ENCODE measurements at regions not wholly inside any gene's neighbourhood (a gene's known extent, or its start where the extent isn't known, plus 50 kb on each side); places are given as distances from the start of the nearest gene placed in this dataset.

DNA sequence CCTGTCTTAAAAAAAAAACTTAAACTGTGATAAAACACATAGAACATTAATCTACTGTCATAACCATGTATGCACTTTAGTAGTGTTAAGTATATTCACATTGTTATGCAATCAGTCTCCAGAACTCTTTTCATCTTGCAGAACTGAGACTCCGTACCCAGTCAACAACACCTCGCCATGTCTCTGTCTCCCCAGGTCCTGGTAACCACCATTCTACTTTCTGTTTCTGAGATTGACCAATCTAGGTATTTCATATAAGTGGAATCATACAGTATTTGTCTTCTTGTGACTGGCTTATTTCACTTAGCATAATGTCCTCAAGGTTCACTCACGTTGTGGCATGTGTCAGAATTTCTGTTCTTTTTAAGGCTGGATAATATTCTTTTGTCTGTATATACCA lies 290.8 kb upstream of the CXCR4 start:
- H3K36me3 Mint-ChIP-seq, result no peaks in the 10 kb centered on the region
- Histone ChIP-seq H3K27ac (ENCODE audit: low read length) (no peak overlapping the region), H3K9me3 (no peaks in the 10 kb centered on the region), H3K4me3 (ENCODE audit: control insufficient read depth in 1 of 2, extremely low read depth in 1 of 2, low read length in 1 of 2) (no peak overlapping the region), H3K27me3 (replicated peaks in 1 of 2; ENCODE audit: control insufficient read depth in 2 of 2, extremely low read depth in 1 of 2, insufficient read depth in 2 of 2, low read length in 1 of 2) (peaks cover 0 to 37% of the 10 kb centered on the region in 2 experiments), H3K4me1 (ENCODE audit: control insufficient read depth in 1 of 2, extremely low read depth in 1 of 2, insufficient read depth in 2 of 2, low read length in 2 of 2) (no peaks in the 10 kb centered on the region), H3K36me3 (ENCODE audit: control insufficient read depth in 2 of 2, extremely low read depth in 1 of 2, insufficient read depth in 1 of 2, low read length in 1 of 2) (no peaks in the 10 kb centered on the region)
- no CpG with 5 or more reads among the region's 3 CpGs for WGBS (ENCODE audit: insufficient coverage)
- ATAC-seq (replicated peaks in 1 of 4) (no peak), DNase-seq (no peak)
- no peak overlapping the region for H3K4me3 Mint-ChIP-seq
- POLR2A ChIA-PET, result interaction anchor here in 1 of 2 donors (0.6 kb wide), 1 partner anchor 1420 kb away, joined by 5 read pairs; no protein-coding TSS in a partner anchor
- peaks cover 23 to 38% of the 10 kb centered on the region in 2 donors for H3K27me3 Mint-ChIP-seq
- no peak overlapping the region for H3K27ac Mint-ChIP-seq
- H3K9me3 Mint-ChIP-seq, result no peaks in the 10 kb centered on the region
- CTCF ChIA-PET, result no interaction called here
- no peaks in the 10 kb centered on the region for H3K4me1 Mint-ChIP-seq

DNA sequence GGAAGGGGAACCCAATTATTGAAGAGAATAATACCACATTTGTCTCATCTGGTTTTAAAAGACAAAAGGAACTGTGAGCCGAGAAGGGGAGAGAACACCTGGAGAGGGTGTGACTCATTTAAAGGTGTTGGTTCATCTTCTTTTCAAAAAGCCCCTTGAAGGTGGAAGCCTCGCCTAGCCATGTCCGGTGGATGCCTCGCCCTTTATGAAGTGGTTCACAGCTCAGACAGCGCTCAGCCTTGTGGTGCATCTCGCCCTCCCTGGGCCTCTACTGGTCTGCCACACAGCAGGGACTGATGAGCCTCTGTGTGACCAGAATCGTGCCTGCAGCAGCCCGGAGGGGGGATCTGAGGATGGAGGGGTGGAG lies 290.0 kb upstream of the CXCR4 start:
- H3K4me1 Mint-ChIP-seq, result no peaks in the 10 kb centered on the region
- Histone ChIP-seq H3K9me3 (no peaks in the 10 kb centered on the region), H3K27ac (ENCODE audit: low read length) (no peak overlapping the region), H3K4me1 (ENCODE audit: control insufficient read depth in 1 of 2, extremely low read depth in 1 of 2, insufficient read depth in 2 of 2, low read length in 2 of 2) (no peaks in the 10 kb centered on the region), H3K36me3 (ENCODE audit: control insufficient read depth in 2 of 2, extremely low read depth in 1 of 2, insufficient read depth in 1 of 2, low read length in 1 of 2) (no peaks in the 10 kb centered on the region), H3K4me3 (ENCODE audit: control insufficient read depth in 1 of 2, extremely low read depth in 1 of 2, low read length in 1 of 2) (no peak overlapping the region), H3K27me3 (replicated peaks in 1 of 2; ENCODE audit: control insufficient read depth in 2 of 2, extremely low read depth in 1 of 2, insufficient read depth in 2 of 2, low read length in 1 of 2) (peaks cover 0 to 38% of the 10 kb centered on the region in 2 experiments)
- peaks cover 31 to 42% of the 10 kb centered on the region in 2 donors for H3K27me3 Mint-ChIP-seq
- ATAC-seq (replicated peaks in 1 of 4), result no peak
- H3K4me3 Mint-ChIP-seq, result no peak overlapping the region
- no peaks in the 10 kb centered on the region for H3K9me3 Mint-ChIP-seq
- 59% methylated on average over 8 of the region's 8 CpGs for WGBS (ENCODE audit: insufficient coverage)
- CTCF ChIA-PET, result no interaction called here
- H3K27ac Mint-ChIP-seq, result no peak overlapping the region
- POLR2A ChIA-PET, result no interaction called here
- H3K36me3 Mint-ChIP-seq, result no peaks in the 10 kb centered on the region
- DNase-seq, result no peak

DNA sequence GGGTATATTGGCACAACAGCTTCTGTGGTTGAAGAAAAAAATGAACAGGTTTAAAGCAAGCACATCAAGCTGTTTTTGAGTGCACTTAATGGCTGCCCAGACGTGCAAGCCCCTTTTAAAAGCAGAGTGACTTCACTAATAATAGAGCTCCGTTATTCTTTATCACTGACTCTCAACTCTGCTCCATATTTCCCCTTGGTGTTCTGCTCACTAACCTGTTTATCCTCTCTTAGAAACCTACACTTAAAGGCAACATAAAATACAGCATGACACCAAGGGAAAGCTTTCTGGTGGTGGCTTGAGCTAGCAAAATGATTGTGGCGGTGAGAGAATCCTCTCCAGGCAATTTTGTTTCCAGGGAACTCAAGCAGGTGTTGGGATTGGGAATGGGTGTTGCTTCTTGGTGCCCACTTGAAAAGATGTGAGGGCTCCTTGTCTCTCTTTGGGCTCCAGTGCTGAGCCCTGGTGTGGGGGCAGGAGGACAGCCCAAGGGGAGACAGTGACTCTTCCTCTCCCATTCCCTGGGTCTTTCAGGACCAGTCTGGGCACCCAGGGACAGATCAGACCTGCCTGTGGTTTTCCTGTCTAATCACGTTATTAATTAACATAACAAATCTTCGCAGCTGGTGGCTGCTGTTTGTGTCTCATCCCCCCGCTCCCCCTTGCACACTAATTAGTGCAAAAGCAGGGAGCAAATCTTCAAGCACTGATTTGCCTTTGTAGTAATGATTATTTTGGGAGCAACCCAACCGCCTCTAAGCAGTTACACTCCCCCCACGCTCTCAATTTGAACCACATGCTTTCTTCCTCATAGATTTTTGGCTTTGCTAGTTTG lies 289.4 kb upstream of the CXCR4 start:
- Histone ChIP-seq H3K4me3 (ENCODE audit: control insufficient read depth in 1 of 2, extremely low read depth in 1 of 2, low read length in 1 of 2) (no peak overlapping the region), H3K27ac (ENCODE audit: low read length) (no peak overlapping the region), H3K27me3 (replicated peaks in 1 of 2; ENCODE audit: control insufficient read depth in 2 of 2, extremely low read depth in 1 of 2, insufficient read depth in 2 of 2, low read length in 1 of 2) (peaks cover 0 to 38% of the 10 kb centered on the region in 2 experiments), H3K4me1 (ENCODE audit: control insufficient read depth in 1 of 2, extremely low read depth in 1 of 2, insufficient read depth in 2 of 2, low read length in 2 of 2) (no peaks in the 10 kb centered on the region), H3K9me3 (no peaks in the 10 kb centered on the region), H3K36me3 (ENCODE audit: control insufficient read depth in 2 of 2, extremely low read depth in 1 of 2, insufficient read depth in 1 of 2, low read length in 1 of 2) (no peaks in the 10 kb centered on the region)
- H3K4me1 Mint-ChIP-seq, result no peaks in the 10 kb centered on the region
- ChIA-PET POLR2A (interaction anchor here in 1 of 2 donors (0.6 kb wide), 1 partner anchor 460 kb away, joined by 3 read pairs; no protein-coding TSS in a partner anchor), CTCF (interaction anchor here (0.6 to 1.0 kb wide), 2 partner anchors 16 to 494 kb away, joined by 3 to 4 read pairs; no protein-coding TSS in a partner anchor)
- 67% methylated on average over 3 of the region's 8 CpGs for WGBS (ENCODE audit: insufficient coverage)
- ATAC-seq (replicated peaks in 1 of 4), result no peak
- no peaks in the 10 kb centered on the region for H3K36me3 Mint-ChIP-seq
- peaks cover 34 to 41% of the 10 kb centered on the region in 2 donors for H3K27me3 Mint-ChIP-seq
- no peak overlapping the region for H3K27ac Mint-ChIP-seq
- no peaks in the 10 kb centered on the region for H3K9me3 Mint-ChIP-seq
- DNase-seq, result no peak
- H3K4me3 Mint-ChIP-seq, result no peak overlapping the region

DNA sequence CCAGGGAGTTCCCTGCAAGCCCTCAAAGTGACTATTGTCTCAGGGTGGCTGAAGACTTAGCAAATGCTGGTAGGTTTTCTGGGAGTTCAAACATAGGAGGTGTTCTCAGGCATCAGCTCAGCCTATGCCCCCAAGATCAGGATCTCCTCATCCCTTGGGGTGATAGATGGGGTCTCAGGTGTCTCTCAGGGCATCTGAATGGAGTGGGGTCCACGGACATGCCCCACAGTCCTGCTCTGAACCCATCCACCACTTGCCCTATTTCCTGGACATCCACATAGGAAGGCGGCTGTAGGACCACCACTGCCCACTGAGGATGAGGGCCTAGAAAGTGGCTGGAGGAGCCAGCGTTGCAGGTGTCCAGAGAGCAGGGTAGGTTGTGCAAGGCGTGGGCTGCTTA lies 287.0 kb upstream of the CXCR4 start:
- peaks cover 4% of the 10 kb centered on the region for H3K36me3 Mint-ChIP-seq

DNA sequence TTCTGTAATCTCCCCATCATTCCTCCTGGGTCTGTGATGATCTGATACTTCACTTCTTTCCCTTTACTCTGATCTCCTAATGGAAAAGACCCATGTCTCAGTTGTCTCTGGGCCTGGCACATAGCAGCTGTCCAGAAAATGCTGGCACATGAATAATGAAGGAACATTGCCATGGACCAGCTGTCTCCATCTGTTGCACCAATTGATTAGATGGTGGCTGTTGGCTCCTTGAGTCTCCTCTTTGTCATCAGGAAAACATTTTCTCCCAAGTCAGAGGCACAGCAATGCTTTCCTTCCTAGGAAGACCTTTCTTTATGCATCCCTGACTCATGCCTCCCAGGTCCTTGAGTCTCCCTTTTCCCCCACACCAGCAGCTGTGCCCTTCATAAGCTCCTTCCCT lies 286.2 kb upstream of the CXCR4 start:
- Histone ChIP-seq H3K36me3 (ENCODE audit: control insufficient read depth in 2 of 2, extremely low read depth in 1 of 2, insufficient read depth in 1 of 2, low read length in 1 of 2) (no peaks in the 10 kb centered on the region), H3K27ac (ENCODE audit: low read length) (no peak overlapping the region), H3K27me3 (replicated peaks in 1 of 2; ENCODE audit: control insufficient read depth in 2 of 2, extremely low read depth in 1 of 2, insufficient read depth in 2 of 2, low read length in 1 of 2) (peaks cover 3 to 41% of the 10 kb centered on the region in 2 experiments), H3K4me1 (ENCODE audit: control insufficient read depth in 1 of 2, extremely low read depth in 1 of 2, insufficient read depth in 2 of 2, low read length in 2 of 2) (no peaks in the 10 kb centered on the region), H3K9me3 (no peaks in the 10 kb centered on the region), H3K4me3 (ENCODE audit: control insufficient read depth in 1 of 2, extremely low read depth in 1 of 2, low read length in 1 of 2) (no peak overlapping the region)
- POLR2A ChIA-PET, result no interaction called here
- Mint-ChIP-seq H3K27me3 (peaks cover 47 to 48% of the 10 kb centered on the region in 2 donors), H3K4me3 (no peak overlapping the region), H3K27ac (no peak overlapping the region), H3K9me3 (no peaks in the 10 kb centered on the region), H3K36me3 (peaks cover 4% of the 10 kb centered on the region), H3K4me1 (no peaks in the 10 kb centered on the region)
- DNase-seq (no peak), ATAC-seq (replicated peaks in 1 of 4) (no peak)
- CTCF ChIA-PET, result no interaction called here

More for the DNA sequence above, 287.0 kb upstream of the CXCR4 start:
- Mint-ChIP-seq H3K4me3 (no peak overlapping the region), H3K9me3 (no peaks in the 10 kb centered on the region), H3K4me1 (no peaks in the 10 kb centered on the region), H3K27me3 (peaks cover 45 to 48% of the 10 kb centered on the region in 2 donors), H3K27ac (no peak overlapping the region)
- POLR2A ChIA-PET, result interaction anchor here in 1 of 2 donors (0.5 kb wide), 1 partner anchor 29 kb away, joined by 6 read pairs; no protein-coding TSS in a partner anchor
- Histone ChIP-seq H3K4me3 (ENCODE audit: control insufficient read depth in 1 of 2, extremely low read depth in 1 of 2, low read length in 1 of 2) (no peak overlapping the region), H3K36me3 (ENCODE audit: control insufficient read depth in 2 of 2, extremely low read depth in 1 of 2, insufficient read depth in 1 of 2, low read length in 1 of 2) (no peaks in the 10 kb centered on the region), H3K27me3 (replicated peaks in 1 of 2; ENCODE audit: control insufficient read depth in 2 of 2, extremely low read depth in 1 of 2, insufficient read depth in 2 of 2, low read length in 1 of 2) (peaks cover 3 to 44% of the 10 kb centered on the region in 2 experiments), H3K27ac (ENCODE audit: low read length) (no peak overlapping the region), H3K9me3 (no peaks in the 10 kb centered on the region), H3K4me1 (ENCODE audit: control insufficient read depth in 1 of 2, extremely low read depth in 1 of 2, insufficient read depth in 2 of 2, low read length in 2 of 2) (no peaks in the 10 kb centered on the region)
- DNase-seq (no peak), ATAC-seq (replicated peaks in 1 of 4) (no peak)
- no CpG with 5 or more reads among the region's 4 CpGs for WGBS (ENCODE audit: insufficient coverage)
- CTCF ChIA-PET, result no interaction called here

DNA sequence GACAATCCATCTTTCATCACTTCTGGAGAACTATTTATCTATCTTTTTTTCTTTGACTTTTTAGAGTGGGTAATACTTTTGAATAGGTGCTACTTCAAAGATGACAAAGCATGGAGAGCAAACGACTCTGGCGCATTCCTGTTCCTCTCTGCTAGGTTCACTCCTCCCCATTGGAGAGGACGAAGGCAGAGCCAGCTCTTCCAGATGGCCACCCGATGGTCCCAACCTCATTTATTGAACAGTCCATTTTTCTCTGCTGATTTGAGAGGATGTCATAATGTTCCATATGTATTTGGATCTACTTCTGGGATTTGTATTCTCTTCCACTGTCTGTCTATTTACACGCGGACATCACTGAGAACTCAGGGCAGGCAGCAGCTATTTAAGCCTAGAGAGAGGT lies 284.3 kb upstream of the CXCR4 start:
- Mint-ChIP-seq H3K27ac (no peak overlapping the region), H3K27me3 (peaks cover 31 to 40% of the 10 kb centered on the region in 2 donors), H3K36me3 (peaks cover 4% of the 10 kb centered on the region), H3K9me3 (no peaks in the 10 kb centered on the region), H3K4me3 (no peak overlapping the region), H3K4me1 (no peaks in the 10 kb centered on the region)
- no peak overlapping the region for H3K4me3 ChIP-seq (ENCODE audit: control insufficient read depth in 1 of 2, extremely low read depth in 1 of 2, low read length in 1 of 2)
- no CpG with 5 or more reads among the region's 6 CpGs for WGBS (ENCODE audit: insufficient coverage)
- ATAC-seq (replicated peaks in 1 of 4) (no peak), DNase-seq (no peak)
- no peak overlapping the region for H3K27ac ChIP-seq (ENCODE audit: low read length)
- no peaks in the 10 kb centered on the region for H3K9me3 ChIP-seq
- ChIA-PET CTCF (interaction anchor here in 1 of 2 donors (1.1 kb wide), 1 partner anchor 14 kb away, joined by 3 read pairs; no protein-coding TSS in a partner anchor), POLR2A (interaction anchor here in 1 of 2 donors (0.7 kb wide), 1 partner anchor 239 kb away, joined by 3 read pairs; no protein-coding TSS in a partner anchor)
- peaks cover 3 to 33% of the 10 kb centered on the region in 2 experiments for H3K27me3 ChIP-seq (replicated peaks in 1 of 2; ENCODE audit: control insufficient read depth in 2 of 2, extremely low read depth in 1 of 2, insufficient read depth in 2 of 2, low read length in 1 of 2)
- H3K4me1 ChIP-seq (ENCODE audit: control insufficient read depth in 1 of 2, extremely low read depth in 1 of 2, insufficient read depth in 2 of 2, low read length in 2 of 2), result no peaks in the 10 kb centered on the region
- H3K36me3 ChIP-seq (ENCODE audit: control insufficient read depth in 2 of 2, extremely low read depth in 1 of 2, insufficient read depth in 1 of 2, low read length in 1 of 2), result no peaks in the 10 kb centered on the region

Measured in T-cell (primary cell).